DMS79 (cell line): ENCODE measurements at regions not wholly inside any gene's neighbourhood (a gene's known extent, or its start where the extent isn't known, plus 50 kb on each side); places are given as distances from the start of the nearest gene placed in this dataset.
"Not testable (repeated sequence)": the region's sequence is repeated elsewhere in the genome, so short reads cannot be mapped to it uniquely, and the experiment has no call there.

Experiments used
- DNase-seq: peaks from one replicate; lab custom pipeline; 2025; lab: John Stamatoyannopoulos, UW

GRCh38 chr6:137969874-137970273, 102.8 kb downstream of the TNFAIP3 start:
- no peak for DNase-seq

- no peak for DNase-seq
Measured at GRCh38 chr6:137970368-137970767, 103.3 kb downstream of the TNFAIP3 start.

DNA sequence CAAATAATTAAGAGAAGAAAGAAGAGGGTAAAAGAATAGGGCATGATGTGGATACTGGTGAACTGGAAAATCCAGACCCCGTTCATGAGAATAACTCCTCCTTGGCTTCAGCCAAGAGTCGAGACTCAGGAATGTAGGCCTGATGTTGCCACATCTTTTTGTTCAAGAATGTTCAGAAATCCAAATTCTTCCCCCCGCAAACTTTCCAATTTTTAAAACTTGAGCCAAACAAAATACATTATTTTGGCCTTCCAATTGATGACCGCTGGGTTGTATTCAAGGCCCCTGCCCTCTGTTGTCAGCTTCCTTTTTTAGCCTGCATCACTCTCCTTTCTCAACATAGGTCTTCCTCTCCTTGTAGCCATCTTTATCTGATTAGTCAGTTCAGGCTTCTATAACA, 106.1 kb downstream of the TNFAIP3 start:
- no peak for DNase-seq

DNA sequence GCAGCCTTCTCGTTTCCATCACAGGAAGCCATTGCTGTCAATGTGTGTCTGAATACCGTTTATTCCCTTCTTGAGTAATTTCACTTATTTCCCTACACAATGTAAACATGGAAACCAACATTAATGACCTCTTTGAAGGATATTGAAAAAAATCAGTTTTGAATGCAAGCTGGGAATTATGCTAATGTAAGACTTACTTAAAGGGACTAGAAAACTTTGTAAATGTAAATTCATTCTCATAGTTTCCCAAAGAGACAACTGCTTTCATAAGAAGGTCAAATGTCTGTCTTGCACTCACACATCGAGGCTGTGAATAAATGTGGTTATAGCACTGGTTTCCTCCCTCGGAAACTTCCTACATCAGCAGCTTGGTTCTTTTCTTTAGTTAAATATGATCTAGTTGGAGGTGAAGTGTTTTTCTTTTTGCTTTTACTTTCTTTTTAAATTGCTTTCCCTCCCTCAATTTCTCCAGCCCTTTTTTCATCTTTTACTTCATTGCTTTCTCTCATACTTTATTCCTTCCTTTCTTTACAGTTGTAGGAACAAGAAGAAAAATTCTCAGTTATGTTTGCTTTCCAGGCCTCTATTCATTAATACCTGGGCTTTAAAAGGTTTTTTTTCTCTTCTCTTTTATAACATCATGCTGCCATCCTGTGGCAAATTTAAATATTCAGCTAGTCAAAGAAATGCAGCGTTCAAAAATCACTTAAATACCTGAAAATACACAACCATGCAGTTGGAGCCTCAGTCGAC, 108.3 kb downstream of the TNFAIP3 start:
- no peak for DNase-seq

- DNase-seq, result no peak
Measured at GRCh38 chr6:137976430-137976829, 109.4 kb downstream of the TNFAIP3 start.

GRCh38 chr6:137977206-137977605, 110.1 kb downstream of the TNFAIP3 start:
- no peak for DNase-seq

GRCh38 chr6:137977814-137978213, 110.8 kb downstream of the TNFAIP3 start:
- DNase-seq, result no peak

DNA sequence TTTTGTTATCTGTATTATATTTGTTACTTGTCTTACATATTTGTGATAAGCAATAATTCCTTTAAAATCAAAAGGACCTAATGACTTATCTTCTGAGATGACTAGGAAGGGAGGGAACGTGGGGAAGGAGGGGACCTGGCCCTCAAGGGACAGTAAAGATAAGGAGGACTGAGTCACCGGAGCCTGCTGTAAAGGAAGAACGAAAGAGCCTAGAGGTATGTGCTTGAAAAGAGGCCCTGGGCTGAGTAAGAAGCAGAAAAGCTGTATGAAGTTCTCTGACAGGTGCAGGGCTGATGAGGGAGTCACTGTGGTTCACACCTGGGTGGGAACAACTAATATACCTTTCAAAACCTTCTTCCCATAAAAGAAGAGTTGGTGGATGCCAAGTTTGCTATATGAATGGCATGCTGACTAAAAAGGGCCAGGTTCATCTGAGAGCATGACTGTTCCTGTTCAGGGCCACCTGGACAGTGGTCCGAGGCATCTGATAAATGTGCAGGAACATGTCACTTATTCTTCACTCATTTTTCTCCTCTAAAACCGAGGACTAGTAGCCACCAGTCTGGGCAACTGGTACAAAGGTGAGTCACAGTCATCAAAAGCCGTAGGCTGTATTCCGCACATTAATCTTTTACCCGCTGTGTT, 111.3 kb downstream of the TNFAIP3 start:
- DNase-seq, result no peak

DNA sequence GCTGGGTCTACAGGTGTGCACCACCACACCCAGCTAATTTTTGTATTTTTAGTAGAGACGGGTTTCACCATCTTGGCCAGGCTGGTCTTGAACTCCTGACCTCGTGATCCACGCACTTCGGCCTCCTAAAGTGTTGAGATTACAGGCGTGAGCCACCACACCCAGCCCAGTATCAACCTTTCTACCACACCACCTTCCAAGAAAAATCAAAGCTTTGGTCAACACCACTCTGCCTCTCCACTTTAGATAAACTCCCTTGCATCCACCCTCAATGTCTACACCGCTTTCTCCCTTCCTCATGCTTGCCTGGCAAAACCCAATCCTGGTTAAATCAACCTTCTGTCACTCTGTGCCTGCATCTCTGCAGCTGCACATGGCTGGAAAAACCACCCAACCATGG, 112.2 kb downstream of the TNFAIP3 start:
- DNase-seq, result not testable (repeated sequence)

- DNase-seq, result no peak
Measured at GRCh38 chr6:137980777-137981176, 113.7 kb downstream of the TNFAIP3 start.

GRCh38 chr6:137981758-137982157, 114.7 kb downstream of the TNFAIP3 start:
- no peak for DNase-seq

DNA sequence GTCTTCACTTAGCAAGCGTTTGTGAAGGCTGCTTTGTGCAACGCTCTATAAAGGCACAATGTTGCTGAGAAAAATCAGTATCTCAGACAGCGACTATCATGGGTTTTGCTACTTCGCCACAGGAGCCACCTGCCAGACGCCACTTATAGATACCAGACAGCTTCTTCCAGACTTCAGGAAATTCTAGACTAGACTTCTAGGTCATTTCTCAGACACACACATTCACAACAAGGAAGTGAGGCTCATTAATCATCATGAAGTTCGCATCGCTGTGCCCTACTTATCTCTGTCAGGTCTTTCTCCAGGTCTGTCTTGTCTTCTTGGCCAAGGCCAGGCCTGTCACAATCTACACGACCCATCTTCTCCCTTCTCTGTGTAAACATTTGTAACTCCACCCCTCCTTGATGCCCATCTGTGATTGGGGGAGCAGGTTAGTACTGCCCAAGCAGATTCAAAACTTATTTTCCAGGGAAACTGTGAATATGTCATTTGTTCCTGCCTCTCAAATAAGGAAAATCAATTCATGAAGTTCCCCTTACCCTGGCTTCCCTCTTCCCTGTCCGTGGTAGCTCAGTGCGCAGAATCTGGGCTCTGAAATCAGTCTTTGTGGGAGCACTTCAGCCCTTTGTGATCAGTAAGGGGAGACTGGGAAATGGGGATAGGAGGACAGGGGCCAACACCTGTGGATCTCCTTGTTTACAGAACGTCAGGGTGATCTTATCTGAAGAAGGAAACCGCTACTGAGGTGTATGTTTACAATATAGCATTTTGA, 115.5 kb downstream of the TNFAIP3 start:
- no peak for DNase-seq

DNA sequence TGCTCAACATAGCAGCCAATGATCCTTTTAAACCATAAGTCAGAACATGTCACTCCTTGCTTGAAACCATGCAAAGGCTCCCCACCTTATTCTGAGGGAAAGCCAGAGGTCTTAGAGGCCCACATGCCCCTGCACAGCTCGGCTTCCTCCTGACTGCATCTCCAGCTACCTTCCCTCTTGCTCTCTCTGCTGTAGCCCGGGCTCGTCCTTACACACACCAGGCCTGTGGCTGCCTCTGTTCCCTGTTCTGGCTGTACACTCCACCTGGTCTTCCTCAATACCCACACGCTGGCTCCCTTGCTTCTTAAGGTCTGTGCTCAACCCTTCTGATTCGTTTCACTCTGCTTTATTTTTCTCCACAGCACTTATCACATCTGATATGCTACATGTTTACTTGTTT, 116.2 kb downstream of the TNFAIP3 start:
- no peak for DNase-seq

DNA sequence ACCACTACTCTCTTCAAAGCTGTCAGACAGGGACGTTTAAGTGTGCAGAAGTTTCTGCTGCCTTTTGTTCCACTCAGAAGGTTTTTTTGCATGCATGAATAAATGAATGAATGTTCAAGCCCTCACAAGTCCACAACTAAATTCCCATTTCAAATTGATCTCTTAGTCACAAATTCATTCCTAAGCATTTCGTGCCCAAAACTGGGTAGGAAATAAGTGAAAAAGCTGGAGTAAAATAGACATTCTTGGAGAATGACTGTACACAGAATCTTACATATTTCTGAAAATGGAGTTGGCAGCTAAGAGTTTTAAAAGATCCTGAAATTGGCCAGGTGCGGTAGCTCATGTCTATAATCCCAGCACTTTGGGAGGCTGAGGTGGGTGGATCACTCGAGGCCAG, 117.6 kb downstream of the PERP start:
- DNase-seq, result no peak

DNA sequence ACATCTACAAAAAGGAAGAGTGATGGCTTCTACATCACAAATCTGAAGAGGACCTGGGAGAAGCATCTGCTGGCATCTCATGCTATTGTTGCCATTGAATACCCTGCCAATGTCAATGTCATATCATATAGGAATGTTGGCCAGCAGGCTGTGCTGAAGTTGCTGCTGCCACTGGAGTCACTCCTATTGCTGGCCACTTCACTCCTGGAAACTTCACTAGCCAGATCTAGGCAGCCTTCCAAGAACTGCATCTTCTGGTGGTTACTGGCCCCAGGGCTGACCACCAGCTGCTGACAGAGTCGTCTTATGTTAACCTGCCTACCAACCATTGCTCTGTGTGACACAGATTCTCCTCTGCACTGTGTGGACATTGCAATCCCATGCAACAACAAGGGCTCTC, 111.8 kb downstream of the PERP start:
- DNase-seq, result no peak

- DNase-seq, result no peak
Measured at GRCh38 chr6:137998461-137999019, 108.7 kb downstream of the PERP start.

DNA sequence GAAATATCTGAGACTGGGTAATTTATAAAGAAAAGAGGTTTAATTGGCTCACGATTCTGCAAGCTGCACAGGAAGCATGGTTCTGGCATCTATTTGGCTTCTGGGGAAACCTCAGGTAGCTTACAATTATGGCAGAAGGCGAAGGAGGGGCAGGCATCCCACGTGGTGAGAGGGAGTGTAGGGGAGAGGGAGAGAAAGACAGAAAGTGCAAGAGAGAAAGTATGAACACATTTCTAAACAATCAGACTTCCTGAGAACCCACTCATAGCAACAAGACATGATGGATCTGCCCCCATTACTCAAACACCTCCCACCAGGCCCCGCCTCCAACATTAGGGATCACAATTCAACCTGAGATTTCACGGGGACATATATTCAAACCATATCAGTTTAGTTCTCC, 107.4 kb downstream of the PERP start:
- DNase-seq, result no peak

DNA sequence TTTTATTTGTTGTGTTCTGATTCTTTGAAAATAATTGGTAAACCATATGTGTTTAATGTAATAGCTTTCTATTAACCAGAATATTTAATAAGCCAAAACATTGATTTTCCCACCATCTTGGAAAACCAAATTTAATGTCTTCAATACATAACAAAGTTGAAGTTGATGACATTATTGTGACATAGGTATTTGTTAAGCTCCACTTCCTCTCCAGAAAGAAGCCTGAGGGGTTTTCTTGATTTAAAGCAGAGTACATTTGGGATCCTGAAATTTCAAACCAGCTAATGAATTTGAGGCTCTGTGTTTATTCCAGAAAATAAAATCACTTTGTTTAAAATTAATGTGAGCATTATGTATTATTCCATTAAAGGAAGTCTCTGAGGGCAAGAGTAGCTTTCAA, 106.3 kb downstream of the PERP start:
- no peak for DNase-seq

DNA sequence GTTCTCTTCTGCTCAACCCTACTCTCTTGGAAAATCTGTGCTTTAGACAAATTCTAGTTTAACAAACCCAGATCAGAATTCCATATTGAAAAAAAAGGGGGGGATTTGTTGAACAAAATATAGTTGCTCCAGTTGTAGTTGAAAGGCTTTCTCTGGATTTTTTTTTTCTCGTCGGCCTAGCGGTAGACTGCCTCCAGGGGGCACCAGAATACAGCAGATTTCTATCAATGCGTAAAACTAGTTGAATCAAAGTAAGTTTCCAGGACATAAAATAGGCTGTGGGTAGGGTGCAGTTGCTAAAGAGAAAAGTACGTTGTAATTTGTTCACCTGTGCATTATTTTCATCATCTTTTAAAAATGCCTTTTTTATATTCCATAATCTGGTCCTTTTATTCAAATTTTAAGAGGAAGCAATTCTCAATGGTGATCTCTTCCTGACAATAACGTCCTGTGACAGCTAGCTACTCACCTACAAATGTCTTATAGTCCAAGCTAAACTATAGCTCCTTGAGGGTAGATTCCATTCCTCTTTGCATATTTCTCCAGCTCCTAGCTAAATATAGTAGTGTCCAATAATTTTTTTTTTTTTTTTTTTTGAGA, 105.4 kb downstream of the PERP start:
- DNase-seq, result peak; percentile 40

DNA sequence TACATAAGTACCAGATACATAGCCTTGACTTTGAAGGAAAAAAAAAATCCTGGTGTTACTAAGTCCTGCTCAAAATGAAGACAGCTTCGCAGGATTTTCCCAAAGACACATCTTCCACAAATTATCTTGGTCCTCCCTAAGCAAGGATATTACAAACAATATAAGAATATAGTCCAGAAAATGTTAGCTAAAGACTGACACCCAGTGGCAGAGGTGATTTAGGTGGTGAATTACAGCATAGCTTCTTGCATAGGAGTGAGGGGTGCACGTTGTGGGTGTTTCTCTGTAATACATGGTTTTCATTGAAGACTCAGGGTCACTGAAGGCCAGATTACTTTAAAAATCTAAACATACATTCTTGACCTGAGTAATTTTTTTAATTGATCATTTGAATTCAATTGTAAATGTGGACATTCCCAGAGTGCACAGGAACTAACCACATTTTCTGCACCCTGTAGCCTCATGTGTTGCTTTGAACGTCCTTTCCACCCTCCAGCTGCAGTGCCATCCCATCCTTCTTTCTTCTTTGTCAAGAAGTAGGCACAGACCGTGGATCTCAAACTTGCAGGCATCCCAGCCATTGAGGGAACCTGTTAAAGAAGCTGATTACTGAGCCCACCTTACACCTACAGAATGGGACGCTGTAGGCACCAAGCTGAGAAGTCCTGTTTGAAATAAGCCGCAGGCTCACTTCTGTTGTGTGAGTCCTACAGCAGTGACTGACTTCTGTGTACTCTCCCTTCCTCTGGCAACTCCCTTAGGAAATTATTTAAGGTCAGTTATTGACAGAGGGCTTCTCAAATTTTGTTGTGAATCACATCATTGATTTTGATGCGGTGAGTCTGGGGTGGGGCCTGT, 102.6 kb downstream of the PERP start:
- DNase-seq, result peak; percentile 2

- DNase-seq, result no peak
Measured at GRCh38 chr6:138005846-138006245, 101.4 kb downstream of the PERP start.
